ENCODE measurements at regions not wholly inside any gene's neighbourhood (a gene's known extent, or its start where the extent isn't known, plus 50 kb on each side); places are given as distances from the start of the nearest gene placed in this dataset.

- POLR2A ChIA-PET = no interaction called here
Observed at GRCh38 chr14:101474563-101475455, 86.5 kb upstream of the DIO3 start.

GRCh38 chr14:101475456-101476257 is 85.6 kb upstream of the DIO3 start:
- Mint-ChIP-seq H3K36me3 (ENCODE audit: low read depth) (no peaks in the 10 kb centered on the region), H3K4me3 (no peak overlapping the region), H3K27me3 (peaks cover 12% of the 10 kb centered on the region), H3K27ac (no peak overlapping the region), H3K4me1 (ENCODE audit: low read depth) (no peaks in the 10 kb centered on the region), H3K9me3 (no peaks in the 10 kb centered on the region)
- POLR2A ChIA-PET = no interaction called here
- ATAC-seq (no peak), DNase-seq (no peak)
- TF ChIP-seq CTCF (IDR thresholded peaks at IDR 0.05) = no peak
- intact Hi-C loops (cut with micrococcal nuclease) = no loop called here
- CTCF ChIA-PET = no interaction called here

More at GRCh38 chr14:101474563-101475455, 86.5 kb upstream of the DIO3 start:
- Mint-ChIP-seq H3K4me3 (no peak overlapping the region), H3K36me3 (ENCODE audit: low read depth) (no peaks in the 10 kb centered on the region), H3K4me1 (ENCODE audit: low read depth) (no peaks in the 10 kb centered on the region), H3K27me3 (peaks cover 12% of the 10 kb centered on the region), H3K9me3 (no peaks in the 10 kb centered on the region), H3K27ac (no peak overlapping the region)
- no peak for TF ChIP-seq CTCF (IDR thresholded peaks at IDR 0.05)
- no peak for DNase-seq
- intact Hi-C loops (cut with micrococcal nuclease) = no loop called here
- no peak for ATAC-seq
- CTCF ChIA-PET = no interaction called here

GRCh38 chr14:101476258-101476915 is 84.9 kb upstream of the DIO3 start:
- H3K4me3 Mint-ChIP-seq = no peak overlapping the region
- ChIA-PET CTCF (no interaction called here), POLR2A (no interaction called here)
- H3K4me1 Mint-ChIP-seq (ENCODE audit: low read depth) = no peaks in the 10 kb centered on the region
- H3K9me3 Mint-ChIP-seq = no peaks in the 10 kb centered on the region
- peaks cover 18% of the 10 kb centered on the region for H3K27me3 Mint-ChIP-seq
- no peak for DNase-seq
- intact Hi-C loops (cut with micrococcal nuclease) = no loop called here
- TF ChIP-seq CTCF (IDR thresholded peaks at IDR 0.05) = no peak
- no peak for ATAC-seq
- no peak overlapping the region for H3K27ac Mint-ChIP-seq
- H3K36me3 Mint-ChIP-seq (ENCODE audit: low read depth) = no peaks in the 10 kb centered on the region

GRCh38 chr14:101476916-101477553 is 84.3 kb upstream of the DIO3 start:
- no peaks in the 10 kb centered on the region for H3K4me1 Mint-ChIP-seq (ENCODE audit: low read depth)
- POLR2A ChIA-PET = no interaction called here
- H3K27me3 Mint-ChIP-seq = peaks cover 22% of the 10 kb centered on the region
- no peak for ATAC-seq
- intact Hi-C loops (cut with micrococcal nuclease) = no loop called here
- TF ChIP-seq CTCF (IDR thresholded peaks at IDR 0.05) = no peak
- H3K36me3 Mint-ChIP-seq (ENCODE audit: low read depth) = no peaks in the 10 kb centered on the region
- no peaks in the 10 kb centered on the region for H3K9me3 Mint-ChIP-seq
- no peak overlapping the region for H3K4me3 Mint-ChIP-seq
- no peak overlapping the region for H3K27ac Mint-ChIP-seq
- DNase-seq = no peak
- CTCF ChIA-PET = no interaction called here
